ENCODE measurements at regions not wholly inside any gene's neighbourhood (a gene's known extent, or its start where the extent isn't known, plus 50 kb on each side); places are given as distances from the start of the nearest gene placed in this dataset.

- TF ChIP-seq EP300 (IDR thresholded peaks at IDR 0.05) (no peak), CTCF (IDR thresholded peaks at IDR 0.05) (no peak)
Observed at GRCh38 chr20:6590891-6591637, 176.4 kb upstream of the BMP2 start.

All from suprapubic skin (tissue), 3 donors.